Stimulated activated CD4-positive, alpha-beta T cell treated with anti-CD3 and anti-CD28 coated beads, Interleukin-12 subunit alpha, Interleukin-12 subunit beta, amount 100 ng/mL, for 4 hours (primary cell): ENCODE measurements at regions not wholly inside any gene's neighbourhood (a gene's known extent, or its start where the extent isn't known, plus 50 kb on each side); places are given as distances from the start of the nearest gene placed in this dataset.
"Not testable (repeated sequence)": the region's sequence is repeated elsewhere in the genome, so short reads cannot be mapped to it uniquely, and the experiment has no call there.

Source experiments
- DNase-seq: peaks from one replicate; pipeline ENCODE4 v3.0.0-alpha.2; 2020

GRCh38 chr7:52247518-52247917 lies 787.9 kb upstream of the POM121L12 start:
- DNase-seq: no peak

GRCh38 chr7:52243685-52244084 lies 791.7 kb upstream of the POM121L12 start:
- DNase-seq: no peak

GRCh38 chr7:52233248-52233647 lies 802.2 kb upstream of the POM121L12 start:
- no peak for DNase-seq

GRCh38 chr7:52211930-52212329 lies 823.5 kb upstream of the POM121L12 start:
- DNase-seq: no peak

GRCh38 chr7:52209614-52210013 lies 825.8 kb upstream of the POM121L12 start:
- no peak for DNase-seq

- DNase-seq: no peak
These were observed 838.2 kb upstream of the POM121L12 start for GRCh38 chr7:52197221-52197620.

GRCh38 chr7:52195664-52196063 lies 839.8 kb upstream of the POM121L12 start:
- DNase-seq: no peak

- no peak for DNase-seq
These were observed 846.2 kb upstream of the POM121L12 start for GRCh38 chr7:52189153-52189778.

- no peak for DNase-seq
These were observed 851.3 kb upstream of the POM121L12 start for GRCh38 chr7:52184006-52184703.

GRCh38 chr7:52179934-52180333 lies 855.5 kb upstream of the POM121L12 start:
- no peak for DNase-seq

GRCh38 chr7:52168085-52168484 lies 851.5 kb upstream of the COBL start:
- no peak for DNase-seq

GRCh38 chr7:52163311-52163710 lies 846.7 kb upstream of the COBL start:
- DNase-seq: no peak

GRCh38 chr7:52161483-52161882 lies 844.9 kb upstream of the COBL start:
- no peak for DNase-seq

- not testable (repeated sequence) for DNase-seq
These were observed 842.8 kb upstream of the COBL start for GRCh38 chr7:52159421-52159820.

GRCh38 chr7:52154382-52154781 lies 837.8 kb upstream of the COBL start:
- DNase-seq: no peak

GRCh38 chr7:52151559-52151958 lies 835.0 kb upstream of the COBL start:
- DNase-seq: no peak

GRCh38 chr7:52150952-52151351 lies 834.3 kb upstream of the COBL start:
- DNase-seq: no peak

GRCh38 chr7:52146871-52147634 lies 830.4 kb upstream of the COBL start:
- no peak for DNase-seq

- DNase-seq: no peak
These were observed 826.6 kb upstream of the COBL start for GRCh38 chr7:52143219-52143618.

- DNase-seq: no peak
These were observed 824.2 kb upstream of the COBL start for GRCh38 chr7:52140851-52141250.

- no peak for DNase-seq
These were observed 818.8 kb upstream of the COBL start for GRCh38 chr7:52135403-52135802.

GRCh38 chr7:52129278-52129677 lies 812.7 kb upstream of the COBL start:
- DNase-seq: no peak

GRCh38 chr7:52120912-52121311 lies 804.3 kb upstream of the COBL start:
- no peak for DNase-seq

- DNase-seq: no peak
These were observed 802.9 kb upstream of the COBL start for GRCh38 chr7:52119537-52119936.
